Left lung (tissue), 4 donors: ENCODE measurements at regions not wholly inside any gene's neighbourhood (a gene's known extent, or its start where the extent isn't known, plus 50 kb on each side); places are given as distances from the start of the nearest gene placed in this dataset.

Experiments
- ATAC-seq: fragments of 200-7000 bp; cut with Tn5 transposase; one replicate; pipeline ENCODE4 v1.9.1; 2020; ENCODE audit warnings: moderate library complexity
- DNase-seq, 4 donors: peaks; one replicate each; pipeline ENCODE4 v3.0.0-alpha.2; 2013 to 2020
- H3K27ac ChIP-seq, 2 donors: fragments of 200-600 bp; sonication (generic) in 1 of 2; one replicate each; pipeline versions ENCODE4 v1.5.0 to v1.8.0; 2020 to 2021
- H3K27me3 ChIP-seq, 2 donors: fragments of 200-600 bp; sonication (generic) in 1 of 2; one replicate each; pipeline versions ENCODE4 v1.5.0 to v1.8.0; 2020 to 2021
- H3K36me3 ChIP-seq, 2 donors: fragments of 200-600 bp; sonication (generic) in 1 of 2; one replicate each; pipeline versions ENCODE4 v1.5.0 to v1.8.0; 2020 to 2021
- H3K4me1 ChIP-seq, 2 donors: fragments of 200-600 bp; one replicate each; pipeline ENCODE4 v1.8.0; 2021
- H3K4me3 ChIP-seq, 2 donors: fragments of 200-600 bp; sonication (generic) in 1 of 2; one replicate each; pipeline versions ENCODE4 v1.5.0 to v1.8.0; 2020 to 2021; ENCODE audit warnings: mild to moderate bottlenecking in 1 of 2
- H3K9me3 ChIP-seq, 2 donors: fragments of 200-600 bp; sonication (generic) in 1 of 2; one replicate each; pipeline versions ENCODE4 v1.5.0 to v1.8.0; 2020 to 2021
- CTCF ChIP-seq, 2 donors: fragments of 200-600 bp; sonication (generic) in 1 of 2; IDR thresholded peaks; one replicate each; pipeline versions ENCODE4 v1.5.0 to v1.8.0; 2021; ENCODE audit warnings: antibody characterized with exemption in 2 of 2
- intact Hi-C, 2 donors: fragments of 100-400 bp; cut with DNase I; formaldehyde crosslinking; loops; one replicate each; pipeline versions ENCODE4 v1.11.2 to v1.14.2; 2022
- donor health status: DM: no; HTN: yes; CAD: no.
- donor health status: DM: no; HTN: no; CAD: no.

- no peak for TF ChIP-seq CTCF (IDR thresholded peaks at IDR 0.05)
- Histone ChIP-seq H3K27me3 (no peaks in the 10 kb centered on the region), H3K9me3 (peaks cover 0 to 10% of the 10 kb centered on the region in 2 donors), H3K36me3 (no peaks in the 10 kb centered on the region), H3K4me3 (no peak overlapping the region), H3K4me1 (no peaks in the 10 kb centered on the region), H3K27ac (no peak overlapping the region)
- DNase-seq (no peak), ATAC-seq (no peak)
- intact Hi-C loops = no loop called here
These were observed 287.7 kb downstream of the IPMK start for GRCh38 chr10:57979956-57980355.

GRCh38 chr10:57979491-57979890, 288.2 kb downstream of the IPMK start:
- H3K9me3 ChIP-seq = peaks cover 0 to 10% of the 10 kb centered on the region in 2 donors
- H3K27ac ChIP-seq = no peak overlapping the region
- H3K36me3 ChIP-seq = no peaks in the 10 kb centered on the region
- intact Hi-C loops = no loop called here
- no peak for DNase-seq
- no peaks in the 10 kb centered on the region for H3K4me1 ChIP-seq
- ATAC-seq = no peak
- no peaks in the 10 kb centered on the region for H3K27me3 ChIP-seq
- H3K4me3 ChIP-seq = no peak overlapping the region
- no peak for TF ChIP-seq CTCF (IDR thresholded peaks at IDR 0.05)

- H3K9me3 ChIP-seq = peaks cover 0 to 10% of the 10 kb centered on the region in 2 donors
- no peak for DNase-seq
- ATAC-seq = no peak
- no peaks in the 10 kb centered on the region for H3K27me3 ChIP-seq
- H3K36me3 ChIP-seq = no peaks in the 10 kb centered on the region
- no peak overlapping the region for H3K4me3 ChIP-seq
- no peaks in the 10 kb centered on the region for H3K4me1 ChIP-seq
- H3K27ac ChIP-seq = no peak overlapping the region
- intact Hi-C loops = no loop called here
- no peak for TF ChIP-seq CTCF (IDR thresholded peaks at IDR 0.05)
These were observed 290.4 kb downstream of the IPMK start for GRCh38 chr10:57977262-57977661.

- no peaks in the 10 kb centered on the region for H3K4me1 ChIP-seq
- intact Hi-C loops = no loop called here
- H3K9me3 ChIP-seq = peaks cover 0 to 10% of the 10 kb centered on the region in 2 donors
- H3K27ac ChIP-seq = no peak overlapping the region
- ATAC-seq = no peak
- H3K4me3 ChIP-seq = no peak overlapping the region
- TF ChIP-seq CTCF (IDR thresholded peaks at IDR 0.05) = no peak
- H3K27me3 ChIP-seq = no peaks in the 10 kb centered on the region
- DNase-seq = no peak
- H3K36me3 ChIP-seq = no peaks in the 10 kb centered on the region
These were observed 294.2 kb downstream of the IPMK start for GRCh38 chr10:57973451-57973850.

- no peak for ATAC-seq
- no peak for TF ChIP-seq CTCF (IDR thresholded peaks at IDR 0.05)
- Histone ChIP-seq H3K9me3 (peaks cover 0 to 6% of the 10 kb centered on the region in 2 donors), H3K27ac (no peak overlapping the region), H3K4me1 (no peaks in the 10 kb centered on the region), H3K27me3 (no peaks in the 10 kb centered on the region), H3K36me3 (no peaks in the 10 kb centered on the region), H3K4me3 (no peak overlapping the region)
- intact Hi-C loops = no loop called here
- no peak for DNase-seq
These were observed 294.9 kb downstream of the IPMK start for GRCh38 chr10:57972783-57973182.
